Ovary (tissue), 3 donors: ENCODE measurements at regions not wholly inside any gene's neighbourhood (a gene's known extent, or its start where the extent isn't known, plus 50 kb on each side); places are given as distances from the start of the nearest gene placed in this dataset.

Experiments
- EP300 ChIP-seq: sonication (generic); formaldehyde crosslinking; IDR thresholded peaks from one replicate; pipeline ENCODE4 v1.6.1; 2017; ENCODE audit warnings: antibody characterized with exemption
- TF ChIP-seq, protein P1 (sequence below), 3 donors: fragments of 450-650 bp in 2 of 3; fragments of 200-600 bp in 1 of 3; IDR thresholded peaks; one replicate each; pipeline versions ENCODE4 v1.5.1 to v1.8.0; 2016 to 2022; ENCODE audit warnings: antibody characterized with exemption in 3 of 3, mild to moderate bottlenecking in 1 of 3
- donor health status: DM: no; HTN: no; CAD: no.

DNA sequence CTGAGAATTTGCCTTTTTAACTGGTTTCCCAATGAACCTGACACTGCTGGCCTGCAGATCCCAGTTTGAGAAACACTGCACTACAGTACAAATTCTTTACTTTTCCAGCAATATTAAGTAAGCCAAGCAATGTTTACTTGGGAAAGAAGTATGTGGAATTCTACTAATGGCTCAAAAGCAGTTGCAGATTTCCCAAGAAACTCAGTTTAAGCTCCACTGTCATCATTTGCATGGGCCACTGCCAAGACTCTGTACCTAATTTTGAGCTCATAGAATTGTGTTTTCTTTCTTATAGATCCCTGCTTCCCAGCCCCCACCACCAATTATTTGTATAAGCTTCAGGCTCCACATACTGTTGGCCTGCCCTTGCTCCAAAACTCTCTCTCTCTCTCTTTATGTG is 676.1 kb downstream of the RNF144A start:
- no peak for TF ChIP-seq EP300
- TF ChIP-seq, protein P1, sequence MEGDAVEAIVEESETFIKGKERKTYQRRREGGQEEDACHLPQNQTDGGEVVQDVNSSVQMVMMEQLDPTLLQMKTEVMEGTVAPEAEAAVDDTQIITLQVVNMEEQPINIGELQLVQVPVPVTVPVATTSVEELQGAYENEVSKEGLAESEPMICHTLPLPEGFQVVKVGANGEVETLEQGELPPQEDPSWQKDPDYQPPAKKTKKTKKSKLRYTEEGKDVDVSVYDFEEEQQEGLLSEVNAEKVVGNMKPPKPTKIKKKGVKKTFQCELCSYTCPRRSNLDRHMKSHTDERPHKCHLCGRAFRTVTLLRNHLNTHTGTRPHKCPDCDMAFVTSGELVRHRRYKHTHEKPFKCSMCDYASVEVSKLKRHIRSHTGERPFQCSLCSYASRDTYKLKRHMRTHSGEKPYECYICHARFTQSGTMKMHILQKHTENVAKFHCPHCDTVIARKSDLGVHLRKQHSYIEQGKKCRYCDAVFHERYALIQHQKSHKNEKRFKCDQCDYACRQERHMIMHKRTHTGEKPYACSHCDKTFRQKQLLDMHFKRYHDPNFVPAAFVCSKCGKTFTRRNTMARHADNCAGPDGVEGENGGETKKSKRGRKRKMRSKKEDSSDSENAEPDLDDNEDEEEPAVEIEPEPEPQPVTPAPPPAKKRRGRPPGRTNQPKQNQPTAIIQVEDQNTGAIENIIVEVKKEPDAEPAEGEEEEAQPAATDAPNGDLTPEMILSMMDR (IDR thresholded peaks at IDR 0.05) = no peak
